GM23338 (cell line): ENCODE measurements at regions not wholly inside any gene's neighbourhood (a gene's known extent, or its start where the extent isn't known, plus 50 kb on each side); places are given as distances from the start of the nearest gene placed in this dataset.

Experiments
- CREB1 ChIP-seq: fragments of 250-450 bp; sonication (Bioruptor Pico); IDR thresholded peaks from 2 replicates; pipeline ENCODE4 v1.5.0; 2020; ENCODE audit warnings: low read depth, mild to moderate bottlenecking, moderate library complexity
- CTCF ChIP-seq, 2 experiments: fragments of 200-600 bp in 1 of 2; sonication (generic) in 1 of 2; conservative IDR thresholded peaks; 2 replicates each; pipeline versions ENCODE4 v1.5.1 to v1.6.1; 2016 to 2017; ENCODE audit warnings: antibody characterized with exemption in 2 of 2, low read depth in 2 of 2, mild to moderate bottlenecking in 2 of 2, moderate library complexity in 1 of 2
- ETS1 ChIP-seq: IDR thresholded peaks from 2 replicates; pipeline ENCODE4 v1.6.1; 2016; ENCODE audit warnings: antibody characterized with exemption
- EZH2 ChIP-seq: fragments of 200-600 bp; sonication (generic); IDR thresholded peaks from one replicate; pipeline ENCODE4 v1.8.0; 2017; ENCODE audit warnings: antibody characterized with exemption, mild to moderate bottlenecking, low read depth; ENCODE audit not compliant: unreplicated experiment
- EZH2phosphoT487 ChIP-seq: fragments of 200-600 bp; sonication (generic); IDR thresholded peaks from one replicate; pipeline ENCODE4 v1.8.1; 2018; ENCODE audit warnings: antibody characterized with exemption; ENCODE audit not compliant: unreplicated experiment
- JUNB ChIP-seq: IDR thresholded peaks from one replicate; pipeline ENCODE4 v1.6.1; 2016; ENCODE audit warnings: antibody characterized with exemption; ENCODE audit not compliant: unreplicated experiment
- NANOG ChIP-seq: IDR thresholded peaks from 2 replicates; pipeline ENCODE4 v1.6.1; 2016; ENCODE audit warnings: antibody characterized with exemption, borderline replicate concordance
- POLR2AphosphoS5 ChIP-seq: IDR thresholded peaks from 2 replicates; pipeline ENCODE4 v1.6.1; 2016; ENCODE audit warnings: antibody characterized with exemption, low read depth
- REST ChIP-seq: IDR thresholded peaks from one replicate; pipeline ENCODE4 v1.6.1; 2018; ENCODE audit warnings: antibody characterized with exemption; ENCODE audit not compliant: unreplicated experiment
- STAT1 ChIP-seq: IDR thresholded peaks from one replicate; pipeline ENCODE4 v1.6.1; 2016; ENCODE audit warnings: antibody characterized with exemption; ENCODE audit not compliant: unreplicated experiment
- ZNF114 ChIP-seq: fragments of 250-450 bp; sonication (Bioruptor Pico); IDR thresholded peaks from 2 replicates; pipeline ENCODE4 v1.5.0; 2020; ENCODE audit warnings: mild to moderate bottlenecking, moderate library complexity
- ZNF331 ChIP-seq: fragments of 250-450 bp; sonication (Bioruptor Pico); IDR thresholded peaks from 2 replicates; pipeline ENCODE4 v1.5.0; 2020; ENCODE audit warnings: low read depth, mild to moderate bottlenecking, moderate library complexity

- TF ChIP-seq CTCF (conservative IDR thresholded peaks at IDR 0.05; ENCODE audit: low read depth in 2 of 2) (no peak), EZH2 (no peak), REST (no peak), NANOG (no peak), POLR2AphosphoS5 (no peak), JUNB (no peak), EZH2phosphoT487 (no peak), ZNF114 (CRISPR knock-in tag) (no peak), CREB1 (no peak), ETS1 (no peak), STAT1 (no peak), ZNF331 (CRISPR knock-in tag) (no peak)
Measured at GRCh38 chr5:67806654-67807438, 408.7 kb upstream of the PIK3R1 start.
